MCF 10A (cell line): ENCODE measurements at regions not wholly inside any gene's neighbourhood (a gene's known extent, or its start where the extent isn't known, plus 50 kb on each side); places are given as distances from the start of the nearest gene placed in this dataset.

Experiments used
- BruUV-seq: library from RNA; stranded (reverse); fragments of 400-500 nt; replicated peaks from 2 replicates; lab custom pipeline; 2021; lab: Mats Ljungman, UMichigan
- CTCF ChIA-PET: fragments of 300-600 bp; sonication (Branson Sonifier 250); formaldehyde crosslinking; extraction: SDS; loops from one replicate; lab custom pipeline; 2021; ENCODE audit warnings: antibody characterized with exemption, inconsistent platforms; lab: Yijun Ruan, JAX
- POLR2A ChIA-PET: fragments of 300-600, 350-650 bp; sonication (Branson Sonifier 250); formaldehyde crosslinking; extraction: SDS; loops from one replicate; lab custom pipeline; 2020; ENCODE audit warnings: antibody characterized with exemption, inconsistent platforms; lab: Yijun Ruan, JAX
- DNase-seq: peaks from one replicate; pipeline ENCODE4 v3.0.0-alpha.2; 2018; ENCODE audit not compliant: unreplicated experiment
- H3K27ac Mint-ChIP-seq: one replicate; pipeline ENCODE4 v1.8.0; 2022; ENCODE audit warnings: mild to moderate bottlenecking, low read depth, mixed read lengths; ENCODE audit not compliant: unreplicated experiment
- H3K27me3 Mint-ChIP-seq: one replicate; pipeline ENCODE4 v1.8.0; 2022; ENCODE audit warnings: mixed read lengths; ENCODE audit not compliant: insufficient read depth, unreplicated experiment
- H3K36me3 Mint-ChIP-seq: one replicate; pipeline ENCODE4 v1.8.0; 2022; ENCODE audit warnings: mild to moderate bottlenecking, moderate library complexity, mixed read lengths; ENCODE audit not compliant: insufficient read depth, unreplicated experiment
- H3K4me1 Mint-ChIP-seq: one replicate; pipeline ENCODE4 v1.8.0; 2022; ENCODE audit warnings: mixed read lengths; ENCODE audit not compliant: insufficient read depth, unreplicated experiment
- H3K4me3 Mint-ChIP-seq: one replicate; pipeline ENCODE4 v1.8.0; 2022; ENCODE audit warnings: mild to moderate bottlenecking, moderate library complexity, mixed read lengths; ENCODE audit not compliant: unreplicated experiment
- H3K9me3 Mint-ChIP-seq: one replicate; pipeline ENCODE4 v1.8.0; 2022; ENCODE audit warnings: mixed read lengths; ENCODE audit not compliant: unreplicated experiment
- CTCF ChIP-seq: fragments of 200-600 bp; IDR thresholded peaks from one replicate; pipeline ENCODE4 v1.8.0; 2022; ENCODE audit warnings: antibody characterized with exemption, mild to moderate bottlenecking; ENCODE audit not compliant: unreplicated experiment
- intact Hi-C: fragments of 100-400 bp; cut with micrococcal nuclease; formaldehyde crosslinking; loops from 2 replicates; pipeline ENCODE4 v1.14.1; 2022

GRCh38 chr1:238458899-238459298 lies 568.2 kb upstream of the ZP4 start:
- BruUV-seq: no TSS peak
- intact Hi-C loops: no loop called here
- H3K27ac Mint-ChIP-seq: no peak overlapping the region
- CTCF ChIA-PET: interaction anchor here (1.0 kb wide), 1 partner anchor 10 kb away, joined by 3 read pairs; no protein-coding TSS in a partner anchor
- peaks cover 1% of the 10 kb centered on the region for H3K9me3 Mint-ChIP-seq
- H3K36me3 Mint-ChIP-seq: no peaks in the 10 kb centered on the region
- no peak for TF ChIP-seq CTCF
- no peak overlapping the region for H3K4me3 Mint-ChIP-seq
- POLR2A ChIA-PET: interaction anchor here (0.6 kb wide), 1 partner anchor 8 kb away, joined by 3 read pairs; no protein-coding TSS in a partner anchor
- H3K4me1 Mint-ChIP-seq: peaks cover 5% of the 10 kb centered on the region
- no peaks in the 10 kb centered on the region for H3K27me3 Mint-ChIP-seq
- no peak for DNase-seq

- H3K4me3 Mint-ChIP-seq: no peak overlapping the region
- ChIA-PET POLR2A (interaction anchor here (0.6 to 0.9 kb wide), 6 partner anchors 9 to 715 kb away, joined by 3 to 7 read pairs (median 3); no protein-coding TSS in a partner anchor), CTCF (interaction anchor here (0.6 kb wide), 3 partner anchors 53 to 513 kb away, joined by 3 read pairs; no protein-coding TSS in a partner anchor)
- peaks cover 5% of the 10 kb centered on the region for H3K4me1 Mint-ChIP-seq
- intact Hi-C loops: no loop called here
- no peaks in the 10 kb centered on the region for H3K36me3 Mint-ChIP-seq
- H3K27ac Mint-ChIP-seq: no peak overlapping the region
- no peak for TF ChIP-seq CTCF
- H3K9me3 Mint-ChIP-seq: no peaks in the 10 kb centered on the region
- no TSS peak for BruUV-seq
- DNase-seq: peak; percentile 27
- no peaks in the 10 kb centered on the region for H3K27me3 Mint-ChIP-seq
Measured at GRCh38 chr1:238457610-238458009, 566.9 kb upstream of the ZP4 start.

GRCh38 chr1:238451781-238452310 lies 561.1 kb upstream of the ZP4 start:
- POLR2A ChIA-PET: interaction anchor here (1.2 kb wide), 1 partner anchor 38 kb away, joined by 3 read pairs; no protein-coding TSS in a partner anchor
- Mint-ChIP-seq H3K27ac (no peak overlapping the region), H3K4me3 (no peak overlapping the region), H3K4me1 (no peaks in the 10 kb centered on the region), H3K36me3 (no peaks in the 10 kb centered on the region), H3K27me3 (no peaks in the 10 kb centered on the region), H3K9me3 (no peaks in the 10 kb centered on the region)
- CTCF ChIA-PET: interaction anchor here (1.4 kb wide), 1 partner anchor 587 kb away, joined by 4 read pairs; no protein-coding TSS in a partner anchor
- peak; percentile 25 for DNase-seq
- intact Hi-C loops: no loop called here
- TF ChIP-seq CTCF: no peak
- BruUV-seq: no TSS peak

GRCh38 chr1:238450976-238451375 lies 560.3 kb upstream of the ZP4 start:
- no peak for DNase-seq
- no TSS peak for BruUV-seq
- Mint-ChIP-seq H3K9me3 (no peaks in the 10 kb centered on the region), H3K27me3 (no peaks in the 10 kb centered on the region), H3K27ac (no peak overlapping the region), H3K4me3 (no peak overlapping the region), H3K4me1 (no peaks in the 10 kb centered on the region), H3K36me3 (no peaks in the 10 kb centered on the region)
- intact Hi-C loops: no loop called here
- ChIA-PET POLR2A (no interaction called here), CTCF (interaction anchor here (0.5 kb wide), 1 partner anchor 89 kb away, joined by 3 read pairs; no protein-coding TSS in a partner anchor)
- no peak for TF ChIP-seq CTCF
